NCI-H1105 treated with DMSO at 0.1 percent for 48 hours (cell line): ENCODE measurements at regions not wholly inside any gene's neighbourhood (a gene's known extent, or its start where the extent isn't known, plus 50 kb on each side); places are given as distances from the start of the nearest gene placed in this dataset.
"Not testable (repeated sequence)": the region's sequence is repeated elsewhere in the genome, so short reads cannot be mapped to it uniquely, and the experiment has no call there.

ENCODE experiments used
- DNase-seq: peaks from one replicate; lab custom pipeline; 2025; lab: John Stamatoyannopoulos, UW

DNA sequence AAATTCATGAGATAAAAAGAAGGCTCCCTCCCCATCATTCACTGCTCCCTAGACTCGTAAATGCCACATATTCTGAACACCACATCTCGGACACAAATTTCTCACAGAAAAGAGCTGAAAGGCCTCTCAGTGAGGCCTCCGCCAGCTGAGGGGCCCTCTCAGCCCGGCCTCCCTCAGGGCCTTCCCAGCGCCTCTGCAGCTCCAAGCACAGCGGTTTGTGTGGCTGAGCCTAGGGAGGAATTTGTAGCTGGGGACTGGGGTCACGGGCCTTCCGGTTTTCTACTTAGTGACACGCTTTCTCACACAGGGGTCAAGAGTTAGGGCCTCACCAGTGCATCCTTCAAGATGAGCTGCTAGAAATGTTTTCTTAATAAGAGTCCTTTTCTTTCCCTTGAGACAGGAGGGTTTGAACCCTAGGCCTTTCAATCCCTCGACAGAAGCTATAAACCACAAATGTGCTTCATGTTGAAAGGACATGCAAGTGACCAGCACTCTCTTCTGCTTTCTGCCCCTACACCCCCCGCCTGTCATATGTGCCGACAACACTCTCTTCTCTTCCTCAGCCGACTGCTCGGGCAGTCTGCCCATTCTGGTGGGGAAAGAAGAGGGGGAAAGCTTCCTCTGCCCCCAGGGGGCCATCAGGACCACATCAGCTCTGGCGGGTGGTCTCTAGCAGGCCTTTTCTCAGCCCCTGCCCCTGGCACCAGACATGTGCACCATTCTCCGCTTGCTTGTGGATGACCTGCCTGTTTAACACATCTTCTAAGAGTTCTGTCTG is 104.9 kb downstream of the CHIC2 start:
- no peak for DNase-seq

DNA sequence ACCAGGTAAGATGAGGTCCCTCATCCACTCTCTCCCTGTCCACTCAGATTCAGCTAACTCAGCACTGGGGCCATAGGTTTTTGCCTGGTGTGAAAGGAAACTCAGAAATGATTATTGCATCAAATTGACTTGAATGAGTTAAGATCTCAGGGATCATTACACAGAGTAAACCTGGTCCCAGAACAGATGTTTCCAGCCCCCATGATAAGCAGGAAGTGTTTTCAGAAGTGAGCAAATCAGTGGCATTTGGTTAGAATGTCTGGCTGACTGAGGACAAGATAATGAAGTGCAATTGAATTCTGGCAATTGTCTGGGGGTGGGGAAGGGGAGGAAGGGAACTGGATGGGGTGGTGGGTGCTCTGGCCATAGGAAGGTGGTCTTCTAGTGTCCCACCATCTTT is 108.0 kb downstream of the CHIC2 start:
- no peak for DNase-seq

DNA sequence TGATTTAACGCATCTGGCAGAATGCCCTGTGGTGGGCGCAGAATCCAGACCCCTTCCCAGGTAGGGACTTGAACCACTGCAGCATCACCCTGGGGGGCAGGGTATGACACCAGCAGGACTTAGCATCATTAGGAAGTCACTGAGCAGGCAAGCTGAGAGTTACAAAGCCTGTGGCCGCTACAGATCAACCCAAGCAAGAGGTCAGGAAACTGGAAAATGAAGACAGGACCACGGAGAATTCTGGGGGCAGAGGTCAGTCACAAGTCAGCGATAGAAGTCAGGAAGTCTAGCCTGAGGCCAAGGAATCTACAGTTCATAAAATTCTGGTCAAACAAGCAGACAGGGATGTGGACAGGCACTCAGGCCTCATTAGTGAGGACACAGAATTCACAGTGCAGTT is 108.4 kb downstream of the CHIC2 start:
- DNase-seq = no peak

DNA sequence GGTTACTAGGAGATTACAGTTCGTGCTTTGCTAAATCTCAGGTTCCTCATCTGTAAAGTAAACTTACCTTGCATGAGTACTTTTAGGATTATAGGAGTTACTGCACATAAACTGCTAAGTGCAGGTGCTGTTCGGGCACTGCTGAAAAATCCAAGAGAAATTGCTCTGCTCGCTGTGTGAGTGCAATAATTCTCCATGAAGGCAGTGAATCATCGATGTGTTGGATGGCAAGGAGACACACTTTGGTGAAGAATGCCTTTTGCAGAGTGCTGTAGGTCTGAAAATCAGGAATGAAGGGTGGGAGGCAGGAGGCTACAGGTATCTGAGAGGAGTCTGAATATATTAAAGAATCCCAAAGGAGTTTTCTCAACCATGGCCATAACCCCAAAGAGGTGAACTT is 113.0 kb downstream of the CHIC2 start:
- DNase-seq = no peak

DNA sequence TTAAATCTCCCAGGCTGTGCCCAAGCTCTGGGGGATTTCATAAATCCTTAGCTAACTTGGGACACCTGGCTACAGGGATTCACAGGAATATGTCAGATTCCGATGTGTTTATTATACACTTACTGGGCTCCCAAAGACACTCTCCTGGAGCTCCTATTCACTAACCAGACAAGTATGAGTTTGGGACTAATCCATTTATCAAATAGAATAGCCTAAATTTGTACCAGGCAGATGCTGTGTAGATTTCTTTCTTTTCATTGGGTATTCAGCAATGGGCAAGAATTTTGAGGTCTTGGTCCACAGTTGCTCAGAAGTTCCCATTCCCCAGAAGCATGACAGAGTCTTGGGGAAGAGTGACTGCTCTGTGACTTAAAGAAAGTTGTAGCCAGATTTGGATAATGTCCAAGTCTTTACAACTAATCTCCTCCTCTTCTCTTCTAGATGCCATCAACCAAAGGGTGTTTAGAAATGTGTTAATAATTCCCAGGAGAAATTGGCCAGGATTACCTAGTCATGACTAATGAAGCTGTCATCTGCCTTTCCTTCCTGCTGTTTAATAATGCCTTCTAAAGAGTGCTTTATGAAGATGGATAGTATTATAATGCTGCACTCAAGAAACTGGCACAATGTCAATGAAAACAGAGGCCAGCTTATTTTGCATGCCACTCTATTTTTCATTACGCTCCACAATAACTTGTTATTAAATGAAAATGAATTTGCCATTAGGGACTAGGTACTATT is 120.9 kb downstream of the CHIC2 start:
- DNase-seq = peak; percentile 53

DNA sequence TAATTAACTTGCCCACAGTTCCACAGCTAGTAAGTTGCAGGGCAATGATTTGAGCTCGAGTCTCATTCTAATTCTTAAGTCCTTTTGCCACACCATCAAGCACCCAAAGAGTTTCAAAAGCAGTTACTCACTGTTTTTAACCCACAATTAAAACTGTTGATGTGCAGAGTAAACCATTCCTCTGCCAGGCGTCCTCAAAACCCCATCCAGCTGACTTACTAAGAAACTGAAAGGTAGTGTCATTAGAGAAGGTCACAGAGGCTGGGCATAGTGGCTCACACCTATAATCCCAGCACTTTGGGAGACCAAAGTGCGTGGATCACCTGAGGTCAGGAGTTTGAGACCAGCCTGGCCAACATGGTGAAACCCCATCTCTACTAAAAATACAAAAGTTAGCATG is 121.7 kb downstream of the CHIC2 start:
- DNase-seq = no peak

DNA sequence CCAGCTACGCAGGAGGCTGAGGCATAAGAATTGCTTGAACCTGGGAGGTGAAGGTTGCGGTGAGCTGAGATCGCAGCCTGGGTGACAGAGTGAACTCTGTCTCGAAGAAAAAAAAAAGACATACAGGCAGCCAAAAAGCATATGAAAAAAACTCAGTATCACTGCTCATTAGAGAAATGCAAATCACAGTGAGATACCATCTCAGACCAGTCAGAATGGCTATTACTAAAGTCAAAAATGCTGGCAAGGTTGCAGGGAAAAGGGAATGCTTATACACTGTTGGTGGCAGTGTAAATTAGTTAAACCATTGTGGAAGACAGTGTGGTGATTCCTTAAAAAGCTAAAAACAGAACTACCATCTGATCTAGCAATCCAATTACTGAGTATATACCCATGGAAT is 123.1 kb downstream of the CHIC2 start:
- DNase-seq = no peak

DNA sequence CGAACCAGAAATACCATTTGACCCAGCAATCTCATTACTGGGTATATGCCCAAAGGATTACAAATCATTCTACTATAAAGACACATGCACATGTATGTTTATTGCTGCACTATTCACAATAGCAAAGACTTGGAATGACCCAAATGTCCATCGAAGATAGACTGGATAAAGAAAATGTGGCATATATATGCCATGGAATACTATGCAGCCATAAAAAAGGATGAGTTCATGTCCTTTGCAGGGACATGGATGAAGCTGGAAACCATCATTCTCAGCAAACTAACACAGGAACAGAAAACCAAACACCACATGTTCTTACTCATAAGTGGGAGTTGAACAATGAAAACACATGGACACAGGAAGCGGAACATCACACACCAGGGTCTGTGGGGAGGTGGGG is 124.5 kb downstream of the CHIC2 start:
- DNase-seq = not testable (repeated sequence)

DNA sequence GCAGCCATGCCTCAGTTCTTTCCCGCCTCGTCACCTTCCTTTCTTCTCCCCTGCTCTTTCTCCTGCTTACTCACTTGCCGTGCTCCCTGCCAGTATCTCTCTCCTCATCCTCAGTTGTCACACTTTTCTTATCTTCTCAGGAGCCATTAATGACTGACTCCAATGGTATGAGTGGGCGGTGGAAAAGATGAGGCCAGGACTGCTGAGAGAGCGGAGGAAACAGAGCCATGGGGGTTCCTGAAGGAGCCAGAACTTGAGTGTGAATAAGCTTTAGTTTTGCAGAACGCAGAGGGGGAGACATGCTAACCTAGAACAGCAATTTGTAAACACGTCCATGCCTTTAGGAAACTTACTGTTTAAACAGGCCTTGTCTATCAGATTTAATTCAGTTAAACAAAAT is 126.5 kb downstream of the CHIC2 start:
- no peak for DNase-seq

DNA sequence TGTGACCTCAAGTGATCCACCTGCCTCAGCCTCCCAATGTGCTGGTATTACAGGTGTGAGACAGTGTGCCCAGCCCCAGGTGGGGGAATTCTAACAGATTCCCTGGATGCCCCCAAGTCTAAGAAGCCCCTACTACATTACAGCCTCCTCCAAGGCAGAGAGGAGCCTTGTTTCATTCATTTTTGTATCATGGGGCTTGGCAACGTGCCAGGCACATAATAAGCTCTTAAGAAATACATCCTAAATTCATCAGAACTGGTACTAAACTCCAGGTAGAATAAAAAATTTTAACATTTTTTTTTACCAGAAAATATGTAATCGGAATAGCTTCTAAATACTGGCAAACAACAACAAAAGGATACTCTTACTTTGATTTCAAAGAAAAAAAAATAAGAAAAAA is 127.1 kb downstream of the CHIC2 start:
- no peak for DNase-seq

DNA sequence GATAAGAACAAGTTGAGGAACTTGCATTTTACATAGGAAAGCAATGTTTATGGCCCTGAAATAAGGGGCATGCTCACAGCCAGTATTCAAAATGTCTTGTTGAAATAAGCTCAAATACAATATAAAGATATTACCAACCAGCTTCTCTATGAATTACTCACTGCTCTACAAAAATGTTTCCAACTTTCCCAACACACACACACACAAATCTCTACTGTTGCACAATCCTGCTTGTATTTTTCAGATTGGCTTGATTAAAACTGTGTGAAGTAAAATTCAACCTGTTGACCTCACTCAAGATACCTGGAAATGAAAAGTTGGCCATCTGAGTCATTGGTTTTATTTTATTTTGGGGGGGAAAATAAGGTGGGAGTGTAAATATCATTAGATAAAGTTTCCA is 128.6 kb downstream of the CHIC2 start:
- DNase-seq = no peak

DNA sequence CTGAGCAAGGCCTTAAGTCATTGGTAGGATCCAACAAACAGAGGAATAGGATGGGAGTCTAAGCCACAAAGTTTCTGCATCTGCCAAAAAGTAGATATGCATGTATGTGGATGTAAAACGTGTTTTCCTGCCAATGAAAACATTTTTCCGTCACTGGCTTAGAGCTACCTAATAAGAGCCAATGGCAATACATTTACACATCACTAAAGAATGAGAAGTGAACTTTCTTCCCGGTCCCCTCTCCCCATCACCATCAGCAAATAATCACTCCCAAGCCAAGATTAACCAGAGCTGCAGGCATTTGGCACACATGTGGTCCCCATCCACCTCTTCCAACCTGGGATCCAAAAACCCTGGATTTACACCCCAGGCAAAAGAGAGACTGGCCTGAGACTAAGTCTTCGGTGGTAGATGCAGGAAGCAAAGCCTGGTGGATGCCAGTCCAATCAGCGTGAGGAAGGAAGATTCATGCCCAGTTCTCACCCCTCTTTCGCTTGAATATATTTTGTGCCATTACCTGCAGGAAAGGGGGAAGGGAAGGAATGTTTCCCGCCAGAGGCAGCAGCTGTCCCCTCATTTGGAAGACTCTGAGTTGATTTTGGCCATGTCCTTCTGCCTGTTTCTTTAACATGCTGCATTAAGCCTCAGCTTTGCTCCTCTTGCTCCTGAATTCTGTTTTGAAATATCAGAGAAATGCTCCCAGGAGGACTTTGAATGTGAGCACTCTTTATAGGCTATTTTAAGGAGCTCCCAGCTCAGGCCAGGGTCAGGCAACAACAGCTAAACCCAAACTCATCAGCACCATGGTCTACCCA is 131.4 kb downstream of the CHIC2 start:
- no peak for DNase-seq

DNA sequence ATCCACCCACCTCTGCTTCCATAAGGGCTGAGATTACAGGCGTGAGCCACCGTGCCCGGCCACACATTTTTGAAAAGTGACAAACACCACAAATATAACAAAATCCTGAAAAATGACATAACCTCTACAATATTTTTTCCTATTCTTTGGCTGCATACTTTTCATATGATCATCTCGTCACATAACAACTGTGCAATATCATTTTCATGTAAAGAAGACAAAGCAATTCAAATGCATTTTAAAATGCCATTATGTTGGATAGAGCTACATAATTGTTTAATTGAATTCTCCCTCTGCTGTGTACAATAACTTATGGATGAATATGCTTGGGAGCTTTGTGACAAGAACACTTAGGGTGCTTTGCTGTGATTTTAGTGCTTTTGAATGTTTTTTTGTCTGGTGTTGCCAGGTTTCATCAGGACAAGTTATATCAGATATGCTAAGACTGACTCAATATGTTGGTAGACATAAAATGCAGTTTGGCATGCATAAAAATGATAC is 132.9 kb downstream of the CHIC2 start:
- no peak for DNase-seq

DNA sequence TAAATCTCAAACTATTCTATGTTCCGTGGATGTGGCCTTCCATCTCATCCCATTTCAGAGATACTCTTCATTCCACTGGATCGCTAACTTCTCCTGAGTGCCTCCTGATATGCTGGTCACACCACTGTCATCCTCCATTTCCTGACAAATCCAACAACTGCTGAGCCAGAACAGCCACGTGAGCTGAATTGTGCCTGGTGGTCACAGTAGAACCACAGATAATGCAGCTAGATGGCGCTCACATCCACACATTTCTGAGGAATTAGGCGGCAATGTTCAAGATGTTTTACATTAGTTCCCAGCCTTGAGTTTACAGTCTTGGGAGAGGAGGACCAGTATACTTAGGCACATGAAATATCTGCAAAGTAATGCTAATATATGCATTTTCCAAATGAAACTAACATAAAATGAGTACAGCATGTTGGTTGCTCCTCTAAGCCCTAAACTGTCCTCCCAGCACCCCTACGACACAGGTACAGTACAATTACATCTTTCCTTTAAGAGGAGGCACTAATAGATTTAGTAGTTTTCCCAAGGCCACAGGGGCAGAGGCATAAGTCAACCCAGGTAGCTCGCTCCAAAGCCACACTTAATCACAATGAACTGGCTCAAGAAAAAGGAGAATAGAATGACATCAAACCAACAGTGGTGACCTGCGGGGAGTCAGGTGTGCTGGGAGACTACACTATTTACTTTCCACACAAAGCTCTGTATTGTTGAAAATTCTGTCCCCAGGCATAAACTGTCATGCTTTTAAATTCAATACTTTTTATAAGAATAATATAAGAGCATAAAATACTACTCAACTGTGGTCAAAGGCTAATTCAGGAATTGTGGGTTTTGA is 134.2 kb downstream of the CHIC2 start:
- peak; percentile 46 for DNase-seq

DNA sequence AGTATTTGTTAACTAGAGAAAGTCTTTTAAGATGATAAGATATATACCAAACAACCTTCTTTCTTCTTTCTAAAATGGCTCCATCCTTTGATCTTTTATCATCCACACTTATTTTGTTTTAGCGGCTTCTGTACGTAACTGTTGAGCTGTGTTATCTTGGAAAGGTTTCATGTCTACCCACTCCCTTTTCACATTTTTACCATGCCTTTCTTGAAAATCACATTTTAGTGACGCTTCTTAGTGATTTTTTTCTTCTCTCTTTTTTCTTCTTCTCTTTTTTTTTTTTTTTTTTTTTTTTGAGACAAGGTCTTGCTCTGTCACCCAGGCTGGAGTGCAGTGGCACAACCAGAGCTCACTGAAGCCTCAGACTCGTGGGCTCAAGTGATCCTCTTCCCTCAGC is 135.1 kb downstream of the CHIC2 start:
- no peak for DNase-seq

DNA sequence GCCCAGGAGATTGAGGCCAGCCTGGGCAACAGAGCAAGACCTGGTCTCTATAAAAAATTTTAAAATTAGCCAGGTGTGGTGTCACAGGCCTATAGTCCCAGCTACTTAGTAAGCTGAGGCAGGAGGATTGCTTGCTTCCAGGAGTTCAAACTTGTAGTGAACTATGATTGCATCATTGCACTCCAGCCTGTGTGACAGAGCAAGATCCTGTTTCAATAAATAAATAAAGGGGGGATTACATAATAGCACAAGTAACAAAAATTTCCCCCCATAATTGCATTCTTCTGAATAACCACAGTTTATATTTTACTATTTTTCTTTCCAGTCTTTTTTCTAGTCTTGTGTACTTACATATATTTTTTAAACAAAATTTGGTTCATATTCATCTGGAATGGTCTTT is 135.6 kb downstream of the CHIC2 start:
- DNase-seq = no peak

DNA sequence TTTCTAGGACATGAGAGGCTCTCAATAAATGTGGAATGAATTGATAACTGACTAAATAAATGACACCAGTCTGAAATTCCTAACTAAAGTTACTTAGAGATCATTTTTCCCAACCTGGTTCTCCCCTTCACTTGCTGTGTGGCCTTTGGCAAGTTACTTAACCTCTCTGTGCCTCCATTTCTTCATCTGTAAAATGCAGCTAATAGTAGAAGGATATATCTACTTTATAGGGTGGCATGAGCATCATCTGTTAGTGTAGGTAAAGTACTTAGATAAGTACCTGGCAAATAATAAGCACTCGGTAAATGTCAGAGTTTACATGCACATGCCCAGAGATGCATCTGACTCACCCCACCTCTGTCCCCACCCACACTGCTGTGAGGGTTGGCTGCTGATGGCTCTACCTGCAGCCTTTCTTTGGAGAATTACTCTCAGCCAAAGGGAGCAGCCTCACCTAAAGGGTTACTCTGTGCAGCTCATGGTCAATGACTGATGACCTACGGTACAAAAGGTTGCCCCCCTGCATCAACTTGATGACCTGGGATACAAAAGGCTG is 139.3 kb downstream of the CHIC2 start:
- DNase-seq = no peak

DNA sequence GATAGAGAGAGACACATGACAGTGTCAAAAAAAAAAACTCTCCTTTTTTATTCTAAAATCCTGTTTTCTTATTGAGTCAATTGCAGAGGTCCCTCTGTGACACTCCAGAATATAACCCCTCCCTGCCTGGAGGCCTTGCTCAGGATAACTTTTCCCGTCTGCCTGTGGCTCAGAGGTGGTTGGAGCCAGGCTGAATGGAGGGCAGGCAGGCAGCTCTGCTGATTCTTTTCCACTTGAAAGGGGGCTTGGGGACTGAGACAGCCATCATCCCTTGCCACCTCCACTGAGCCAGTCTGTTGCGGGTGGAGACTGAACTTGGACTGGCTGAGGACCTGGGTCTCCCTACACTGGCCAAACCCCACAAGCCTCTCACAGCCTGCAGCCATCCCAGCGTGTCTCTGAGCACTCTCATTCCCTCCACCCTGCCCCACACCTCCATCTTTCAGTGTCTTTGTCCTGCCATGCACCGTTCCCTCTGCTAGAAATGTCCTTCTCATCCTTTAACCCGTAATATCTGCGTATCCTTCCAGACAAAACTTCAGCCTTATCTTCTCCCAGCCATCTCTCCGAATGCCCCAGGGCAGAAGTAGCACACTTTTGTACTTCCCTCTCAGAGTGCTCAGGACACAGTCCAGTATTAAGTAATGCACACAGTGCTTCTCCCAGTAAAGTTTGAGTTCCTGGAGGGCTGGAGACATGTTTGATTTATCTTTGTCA is 139.9 kb downstream of the CHIC2 start:
- DNase-seq = no peak

DNA sequence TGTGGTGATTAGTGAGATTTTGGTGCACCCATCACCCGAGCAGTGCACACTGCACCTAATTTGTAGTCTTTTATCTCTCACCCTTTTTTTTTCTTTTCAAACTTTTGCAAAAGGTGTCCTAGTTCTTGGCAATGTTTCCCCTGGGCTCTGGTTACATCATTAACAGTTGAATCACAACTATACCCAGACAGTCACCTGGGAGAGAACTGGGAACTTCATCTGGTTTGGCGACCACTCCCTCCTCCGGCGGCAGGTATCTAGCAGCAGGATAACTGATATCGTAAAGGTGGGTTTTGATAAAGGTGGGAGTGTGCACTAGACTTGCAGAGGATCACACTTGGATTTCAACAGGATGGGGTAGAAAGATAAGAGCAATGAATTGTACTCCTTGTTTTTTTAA is 140.5 kb downstream of the CHIC2 start:
- no peak for DNase-seq

DNA sequence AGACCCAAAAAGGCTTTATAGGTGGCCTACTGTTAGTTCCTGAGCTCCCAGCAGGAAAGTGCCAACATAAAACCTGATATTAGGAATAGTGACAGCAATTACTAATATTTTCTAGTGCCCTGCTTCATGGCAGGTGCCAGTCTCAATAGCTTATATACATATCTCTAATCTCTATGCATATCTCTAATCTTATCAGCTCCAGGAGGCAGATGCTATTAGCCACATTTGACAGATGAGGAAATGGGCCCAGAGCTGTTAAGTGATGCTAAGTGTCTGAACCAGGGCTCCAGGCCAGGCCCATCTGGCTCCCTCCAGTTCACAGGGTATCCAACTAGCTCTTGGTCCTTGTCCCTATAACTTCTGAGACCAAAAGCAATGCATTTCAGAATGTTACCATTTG is 142.5 kb downstream of the CHIC2 start:
- DNase-seq = no peak

DNA sequence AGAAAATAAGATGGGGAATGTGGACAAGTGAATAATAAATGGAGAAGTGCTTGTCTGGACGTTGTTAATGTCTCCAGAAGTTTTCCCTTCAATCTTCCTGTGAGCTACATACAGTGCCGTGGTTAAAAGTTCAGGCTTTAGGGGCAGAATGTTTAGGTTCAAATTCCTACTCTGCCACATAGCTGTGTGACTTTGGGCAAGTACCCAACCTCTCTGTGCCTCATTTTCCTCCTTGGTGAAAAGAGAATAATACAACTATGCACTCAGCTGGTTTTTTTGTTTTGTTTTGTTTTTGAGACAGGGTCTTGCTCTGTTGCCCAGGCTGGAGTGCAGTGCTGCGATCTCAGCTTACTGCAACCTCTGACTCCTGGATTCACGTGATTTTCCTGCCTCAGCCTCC is 143.5 kb downstream of the CHIC2 start:
- DNase-seq = no peak
